CD4-positive, alpha-beta T cell treated with Interleukin-21 for 1 hour (primary cell): ENCODE measurements at regions not wholly inside any gene's neighbourhood (a gene's known extent, or its start where the extent isn't known, plus 50 kb on each side); places are given as distances from the start of the nearest gene placed in this dataset.

Source experiments
- DNase-seq: peaks from one replicate; pipeline ENCODE4 v3.0.0-alpha.2; 2020

- no peak for DNase-seq
Measured at GRCh38 chr4:184950926-184951325, 67.4 kb upstream of the HELT start.

GRCh38 chr4:184951668-184952160 is 66.6 kb upstream of the HELT start:
- no peak for DNase-seq

- DNase-seq, result no peak
Measured at GRCh38 chr4:184952522-184952921, 65.8 kb upstream of the HELT start.

- DNase-seq, result no peak
Measured at GRCh38 chr4:184953421-184953945, 64.8 kb upstream of the HELT start.

GRCh38 chr4:184953971-184954370 is 64.3 kb upstream of the HELT start:
- no peak for DNase-seq

GRCh38 chr4:184954482-184954881 is 63.8 kb upstream of the HELT start:
- no peak for DNase-seq

- no peak for DNase-seq
Measured at GRCh38 chr4:184955116-184955515, 63.2 kb upstream of the HELT start.

- DNase-seq, result no peak
Measured at GRCh38 chr4:184955636-184956035, 62.7 kb upstream of the HELT start.

GRCh38 chr4:184957446-184958115 is 60.7 kb upstream of the HELT start:
- no peak for DNase-seq

GRCh38 chr4:184958127-184958922 is 60.0 kb upstream of the HELT start:
- no peak for DNase-seq

- DNase-seq, result no peak
Measured at GRCh38 chr4:184958923-184959210, 59.4 kb upstream of the HELT start.

- no peak for DNase-seq
Measured at GRCh38 chr4:184959309-184959708, 59.0 kb upstream of the HELT start.

GRCh38 chr4:184959786-184960185 is 58.5 kb upstream of the HELT start:
- DNase-seq, result no peak

- DNase-seq, result no peak
Measured at GRCh38 chr4:184960505-184960971, 57.8 kb upstream of the HELT start.

- no peak for DNase-seq
Measured at GRCh38 chr4:184961660-184962059, 56.6 kb upstream of the HELT start.

- no peak for DNase-seq
Measured at GRCh38 chr4:184962125-184962638, 56.1 kb upstream of the HELT start.

- DNase-seq, result peak; percentile 1
Measured at GRCh38 chr4:184965230-184966050, 52.9 kb upstream of the HELT start.

GRCh38 chr4:184966051-184966691 is 52.1 kb upstream of the HELT start:
- peak; percentile 17 for DNase-seq

- peak; percentile 21 for DNase-seq
Measured at GRCh38 chr4:184967699-184968098, 50.6 kb upstream of the HELT start.

GRCh38 chr4:184968366-184968765 is 49.9 kb upstream of the HELT start:
- DNase-seq, result no peak
